ENCODE measurements at regions not wholly inside any gene's neighbourhood (a gene's known extent, or its start where the extent isn't known, plus 50 kb on each side); places are given as distances from the start of the nearest gene placed in this dataset.

DNA sequence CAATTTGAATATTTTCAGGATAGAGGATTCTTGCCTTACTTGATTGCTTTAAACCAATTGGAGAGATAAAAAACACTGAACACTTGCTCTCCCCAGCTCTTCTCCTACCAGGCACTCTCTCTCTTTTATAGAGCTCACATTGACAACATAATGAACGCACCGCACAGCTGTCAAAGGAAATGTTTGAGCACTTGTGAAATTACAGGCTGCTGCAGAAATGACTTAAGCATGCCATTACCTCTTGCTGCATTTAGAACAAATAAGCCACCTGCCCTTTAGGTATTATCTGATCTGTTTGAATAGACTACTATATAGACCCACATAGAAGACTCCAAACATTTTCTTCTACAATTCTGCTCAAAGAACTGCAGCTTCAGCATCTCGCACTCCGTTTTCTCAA, 227.7 kb downstream of the C4orf33 start:
- DNase-seq (ENCODE audit: extremely low spot score, unreplicated experiment), result no peak
- Mint-ChIP-seq H3K36me3 (ENCODE audit: unreplicated experiment) (no peaks in the 10 kb centered on the region), H3K4me3 (ENCODE audit: unreplicated experiment) (no peak overlapping the region), H3K4me1 (ENCODE audit: unreplicated experiment) (peaks cover 2% of the 10 kb centered on the region), H3K9me3 (ENCODE audit: unreplicated experiment) (no peaks in the 10 kb centered on the region), H3K27ac (ENCODE audit: unreplicated experiment) (no peak overlapping the region), H3K27me3 (ENCODE audit: unreplicated experiment) (peaks cover 34% of the 10 kb centered on the region)
- TF ChIP-seq, protein P1, sequence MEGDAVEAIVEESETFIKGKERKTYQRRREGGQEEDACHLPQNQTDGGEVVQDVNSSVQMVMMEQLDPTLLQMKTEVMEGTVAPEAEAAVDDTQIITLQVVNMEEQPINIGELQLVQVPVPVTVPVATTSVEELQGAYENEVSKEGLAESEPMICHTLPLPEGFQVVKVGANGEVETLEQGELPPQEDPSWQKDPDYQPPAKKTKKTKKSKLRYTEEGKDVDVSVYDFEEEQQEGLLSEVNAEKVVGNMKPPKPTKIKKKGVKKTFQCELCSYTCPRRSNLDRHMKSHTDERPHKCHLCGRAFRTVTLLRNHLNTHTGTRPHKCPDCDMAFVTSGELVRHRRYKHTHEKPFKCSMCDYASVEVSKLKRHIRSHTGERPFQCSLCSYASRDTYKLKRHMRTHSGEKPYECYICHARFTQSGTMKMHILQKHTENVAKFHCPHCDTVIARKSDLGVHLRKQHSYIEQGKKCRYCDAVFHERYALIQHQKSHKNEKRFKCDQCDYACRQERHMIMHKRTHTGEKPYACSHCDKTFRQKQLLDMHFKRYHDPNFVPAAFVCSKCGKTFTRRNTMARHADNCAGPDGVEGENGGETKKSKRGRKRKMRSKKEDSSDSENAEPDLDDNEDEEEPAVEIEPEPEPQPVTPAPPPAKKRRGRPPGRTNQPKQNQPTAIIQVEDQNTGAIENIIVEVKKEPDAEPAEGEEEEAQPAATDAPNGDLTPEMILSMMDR (IDR thresholded peaks at IDR 0.05), result no peak

DNA sequence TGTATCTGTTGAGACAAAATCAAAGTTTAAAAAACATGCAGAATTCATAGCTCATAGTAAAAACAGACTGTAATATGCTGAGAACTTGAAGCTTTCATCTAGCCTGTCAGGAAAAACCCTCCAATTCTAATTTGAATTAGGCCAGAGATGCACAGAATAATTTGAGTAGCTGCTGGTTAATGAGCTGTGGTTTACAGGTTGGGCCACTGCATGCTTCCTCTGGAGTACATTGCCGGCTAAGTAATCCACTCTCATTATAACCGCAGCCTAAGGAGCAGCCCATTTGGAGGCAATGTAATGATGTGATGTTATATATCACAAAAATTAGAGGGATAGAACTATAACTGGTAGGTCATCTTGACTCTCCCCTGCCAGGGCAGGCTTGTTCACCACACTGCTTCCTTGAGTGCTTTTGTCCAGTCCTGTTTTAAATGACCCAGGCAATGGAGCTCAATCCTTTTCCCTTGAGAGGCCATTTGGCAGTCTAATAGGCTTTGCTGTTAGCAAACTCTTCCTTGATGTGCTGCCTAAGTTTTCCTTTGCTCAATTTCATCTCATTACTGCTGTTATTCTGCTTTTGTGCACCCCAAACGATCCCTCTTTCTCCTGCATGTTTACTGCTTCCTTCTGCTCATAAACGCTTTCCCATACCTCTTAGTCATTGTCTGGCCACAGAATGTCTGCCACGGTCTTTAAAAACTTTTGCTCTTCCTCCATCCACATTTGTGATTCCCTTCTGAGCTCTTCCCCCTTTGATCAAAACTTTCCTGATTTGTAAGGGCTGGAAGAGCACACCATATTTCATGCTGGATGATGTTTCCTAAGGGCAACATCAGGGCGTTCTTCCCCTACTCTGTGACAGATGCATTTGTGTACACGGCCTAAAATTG, 230.9 kb downstream of the C4orf33 start:
- DNase-seq (ENCODE audit: extremely low spot score, unreplicated experiment), result no peak
- Mint-ChIP-seq H3K9me3 (ENCODE audit: unreplicated experiment) (no peaks in the 10 kb centered on the region), H3K4me1 (ENCODE audit: unreplicated experiment) (peaks cover 2% of the 10 kb centered on the region), H3K4me3 (ENCODE audit: unreplicated experiment) (no peak overlapping the region), H3K36me3 (ENCODE audit: unreplicated experiment) (no peaks in the 10 kb centered on the region), H3K27ac (ENCODE audit: unreplicated experiment) (no peak overlapping the region), H3K27me3 (ENCODE audit: unreplicated experiment) (peaks cover 25% of the 10 kb centered on the region)
- TF ChIP-seq, protein P1 (IDR thresholded peaks at IDR 0.05), result no peak

DNA sequence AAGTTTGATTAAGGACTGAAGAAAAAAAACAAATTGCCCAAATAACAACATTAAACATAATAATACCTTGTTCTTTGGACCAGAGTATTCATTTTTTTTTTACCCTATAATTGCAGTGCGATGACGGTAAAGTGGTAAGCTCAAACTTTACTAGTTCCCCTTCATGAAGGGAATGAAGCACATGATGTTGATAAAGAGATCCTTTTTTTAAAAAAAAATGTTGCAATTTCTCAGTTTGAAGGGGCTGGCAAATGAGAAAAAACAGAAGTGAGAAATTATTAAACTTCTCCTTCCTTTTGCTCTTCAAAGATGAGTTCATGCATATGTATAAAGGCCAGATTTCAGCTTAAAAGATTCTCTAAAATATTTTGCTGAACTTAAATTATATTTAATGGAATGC, 231.7 kb downstream of the C4orf33 start:
- no peaks in the 10 kb centered on the region for H3K36me3 Mint-ChIP-seq (ENCODE audit: unreplicated experiment)
- H3K9me3 Mint-ChIP-seq (ENCODE audit: unreplicated experiment), result no peaks in the 10 kb centered on the region
- no peak overlapping the region for H3K4me3 Mint-ChIP-seq (ENCODE audit: unreplicated experiment)
- peaks cover 2% of the 10 kb centered on the region for H3K4me1 Mint-ChIP-seq (ENCODE audit: unreplicated experiment)
- peaks cover 22% of the 10 kb centered on the region for H3K27me3 Mint-ChIP-seq (ENCODE audit: unreplicated experiment)
- H3K27ac Mint-ChIP-seq (ENCODE audit: unreplicated experiment), result no peak overlapping the region
- TF ChIP-seq, protein P1 (IDR thresholded peaks at IDR 0.05), result no peak
- DNase-seq (ENCODE audit: extremely low spot score, unreplicated experiment), result no peak

DNA sequence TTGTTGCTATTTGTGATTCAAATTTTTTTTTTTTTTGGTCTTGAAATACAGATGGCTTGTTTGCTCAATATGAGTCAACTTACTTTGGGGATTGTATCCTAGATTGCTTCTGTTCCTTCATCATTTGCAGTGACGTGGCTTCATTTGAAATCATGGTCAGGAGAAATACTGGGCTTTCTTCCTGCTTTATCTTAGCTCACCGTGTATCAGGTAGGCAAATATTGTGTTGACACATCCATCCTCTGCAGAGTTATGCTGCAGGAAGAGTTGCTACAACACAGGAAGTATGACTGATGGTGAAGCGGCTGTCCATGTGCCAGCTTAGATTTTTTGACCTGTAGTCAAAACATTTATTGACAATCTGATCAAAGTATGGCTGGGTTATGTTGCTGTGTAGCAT, 232.2 kb downstream of the C4orf33 start:
- H3K4me3 Mint-ChIP-seq (ENCODE audit: unreplicated experiment), result no peak overlapping the region
- H3K9me3 Mint-ChIP-seq (ENCODE audit: unreplicated experiment), result no peaks in the 10 kb centered on the region
- peaks cover 23% of the 10 kb centered on the region for H3K27me3 Mint-ChIP-seq (ENCODE audit: unreplicated experiment)
- no peak for DNase-seq (ENCODE audit: extremely low spot score, unreplicated experiment)
- no peak overlapping the region for H3K27ac Mint-ChIP-seq (ENCODE audit: unreplicated experiment)
- no peaks in the 10 kb centered on the region for H3K36me3 Mint-ChIP-seq (ENCODE audit: unreplicated experiment)
- TF ChIP-seq, protein P1 (IDR thresholded peaks at IDR 0.05), result no peak
- H3K4me1 Mint-ChIP-seq (ENCODE audit: unreplicated experiment), result no peaks in the 10 kb centered on the region

DNA sequence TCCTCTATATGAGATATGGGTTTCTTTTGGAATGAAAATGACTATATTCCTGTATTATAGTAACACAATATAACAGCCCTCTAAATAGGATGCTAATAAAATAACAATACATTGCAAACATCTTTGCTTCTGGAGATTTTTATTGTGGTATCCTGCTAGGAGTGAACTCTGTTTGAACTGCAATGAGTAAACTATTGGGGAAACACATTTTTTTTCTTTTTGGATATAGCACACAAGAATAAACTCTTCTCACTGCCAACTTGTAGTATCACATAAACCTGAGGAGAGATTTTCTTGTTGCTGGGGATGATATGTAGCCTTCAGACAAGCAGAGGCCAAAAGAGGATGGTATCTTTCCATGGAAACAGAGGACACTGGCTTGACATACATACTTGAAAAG, 238.2 kb downstream of the C4orf33 start:
- H3K9me3 Mint-ChIP-seq (ENCODE audit: unreplicated experiment), result no peaks in the 10 kb centered on the region
- TF ChIP-seq, protein P1 (IDR thresholded peaks at IDR 0.05), result no peak
- H3K27ac Mint-ChIP-seq (ENCODE audit: unreplicated experiment), result no peak overlapping the region
- no peaks in the 10 kb centered on the region for H3K36me3 Mint-ChIP-seq (ENCODE audit: unreplicated experiment)
- peaks cover 5% of the 10 kb centered on the region for H3K27me3 Mint-ChIP-seq (ENCODE audit: unreplicated experiment)
- H3K4me1 Mint-ChIP-seq (ENCODE audit: unreplicated experiment), result peaks cover 12% of the 10 kb centered on the region
- no peak overlapping the region for H3K4me3 Mint-ChIP-seq (ENCODE audit: unreplicated experiment)
- no peak for DNase-seq (ENCODE audit: extremely low spot score, unreplicated experiment)
